ENCODE measurements at regions not wholly inside any gene's neighbourhood (a gene's known extent, or its start where the extent isn't known, plus 50 kb on each side); places are given as distances from the start of the nearest gene placed in this dataset.

GRCh38 chr11:71179877-71180605, 72.3 kb downstream of the SHANK2 start:
- TF ChIP-seq CTCF (IDR thresholded peaks at IDR 0.05; ENCODE audit: insufficient read depth, low read depth, low read length) (no peak), EZH2 (IDR thresholded peaks at IDR 0.05; ENCODE audit: insufficient read depth, low read length) (no peak)
